ENCODE measurements at regions not wholly inside any gene's neighbourhood (a gene's known extent, or its start where the extent isn't known, plus 50 kb on each side); places are given as distances from the start of the nearest gene placed in this dataset.

DNA sequence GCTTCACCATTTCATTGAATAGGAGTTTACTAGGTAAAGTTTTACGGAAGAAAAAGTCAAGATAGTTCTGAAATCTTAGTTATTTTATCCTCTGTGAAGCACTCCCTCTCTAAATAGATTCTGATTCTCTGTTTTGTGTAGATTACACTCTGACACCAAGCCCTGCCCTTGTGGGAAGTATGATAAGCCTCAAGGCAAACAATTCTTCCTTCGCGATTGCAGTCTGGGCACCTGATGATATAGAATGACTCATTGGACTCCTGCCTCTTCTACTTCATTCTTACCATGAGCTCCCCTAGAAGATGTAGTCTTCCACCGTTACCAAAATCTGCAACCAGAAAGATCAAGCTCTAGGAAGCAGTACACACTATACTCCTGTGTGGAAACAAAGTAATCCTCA is 626.9 kb upstream of the PTGER4 start:
- DNase-seq (ENCODE audit: low read depth): peak; percentile 76
- H3K4me3 ChIP-seq (ENCODE audit: low read length): no peak overlapping the region
- TF ChIP-seq, protein P1, sequence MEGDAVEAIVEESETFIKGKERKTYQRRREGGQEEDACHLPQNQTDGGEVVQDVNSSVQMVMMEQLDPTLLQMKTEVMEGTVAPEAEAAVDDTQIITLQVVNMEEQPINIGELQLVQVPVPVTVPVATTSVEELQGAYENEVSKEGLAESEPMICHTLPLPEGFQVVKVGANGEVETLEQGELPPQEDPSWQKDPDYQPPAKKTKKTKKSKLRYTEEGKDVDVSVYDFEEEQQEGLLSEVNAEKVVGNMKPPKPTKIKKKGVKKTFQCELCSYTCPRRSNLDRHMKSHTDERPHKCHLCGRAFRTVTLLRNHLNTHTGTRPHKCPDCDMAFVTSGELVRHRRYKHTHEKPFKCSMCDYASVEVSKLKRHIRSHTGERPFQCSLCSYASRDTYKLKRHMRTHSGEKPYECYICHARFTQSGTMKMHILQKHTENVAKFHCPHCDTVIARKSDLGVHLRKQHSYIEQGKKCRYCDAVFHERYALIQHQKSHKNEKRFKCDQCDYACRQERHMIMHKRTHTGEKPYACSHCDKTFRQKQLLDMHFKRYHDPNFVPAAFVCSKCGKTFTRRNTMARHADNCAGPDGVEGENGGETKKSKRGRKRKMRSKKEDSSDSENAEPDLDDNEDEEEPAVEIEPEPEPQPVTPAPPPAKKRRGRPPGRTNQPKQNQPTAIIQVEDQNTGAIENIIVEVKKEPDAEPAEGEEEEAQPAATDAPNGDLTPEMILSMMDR (IDR thresholded peaks at IDR 0.05; ENCODE audit: insufficient read depth, low read depth, low read length, missing control alignments): no peak

DNA sequence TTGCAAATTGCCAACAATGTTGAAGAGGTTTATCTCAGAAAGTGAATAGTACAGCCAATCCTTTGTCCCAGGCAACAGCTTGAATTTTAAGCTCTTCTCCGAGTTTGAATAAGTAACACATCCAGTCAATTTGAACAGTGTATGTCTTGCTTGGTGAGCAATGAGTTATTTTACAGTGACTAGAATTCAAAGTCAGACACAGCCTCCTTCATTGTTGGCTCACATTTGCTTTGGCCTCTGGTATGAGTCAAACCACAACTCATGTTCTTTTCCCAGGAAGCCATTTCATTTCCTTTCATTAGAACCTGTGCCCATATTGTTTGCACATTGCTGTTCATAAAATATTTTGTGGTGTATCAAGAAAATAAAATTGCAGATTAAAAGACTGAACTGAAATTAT is 622.0 kb upstream of the DAB2 start:
- peak; percentile 77 for DNase-seq (ENCODE audit: low read depth)
- H3K4me3 ChIP-seq (ENCODE audit: low read length): no peak overlapping the region
- TF ChIP-seq, protein P1 (IDR thresholded peaks at IDR 0.05; ENCODE audit: insufficient read depth, low read depth, low read length, missing control alignments): no peak

DNA sequence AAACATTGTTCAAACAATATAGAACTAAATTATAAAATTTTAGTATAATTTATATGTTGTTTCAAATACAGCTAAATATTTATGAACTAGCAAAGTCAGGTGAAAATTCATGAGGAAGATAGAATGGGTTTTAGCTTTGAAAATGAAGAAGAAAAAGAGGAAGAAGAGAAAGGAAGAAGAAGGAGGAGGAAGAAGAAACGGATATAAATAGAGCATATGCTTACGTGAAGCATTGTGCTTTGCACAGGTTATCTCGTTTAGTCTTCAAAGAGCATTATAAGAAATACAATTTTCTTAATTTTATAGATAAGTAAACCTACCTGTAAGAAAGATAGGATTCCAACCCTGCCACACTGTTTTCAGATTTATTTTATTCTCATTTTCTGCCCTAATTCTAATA is 620.6 kb upstream of the DAB2 start:
- H3K4me3 ChIP-seq (ENCODE audit: low read length): no peak overlapping the region
- TF ChIP-seq, protein P1 (IDR thresholded peaks at IDR 0.05; ENCODE audit: insufficient read depth, low read depth, low read length, missing control alignments): no peak
- DNase-seq (ENCODE audit: low read depth): no peak

DNA sequence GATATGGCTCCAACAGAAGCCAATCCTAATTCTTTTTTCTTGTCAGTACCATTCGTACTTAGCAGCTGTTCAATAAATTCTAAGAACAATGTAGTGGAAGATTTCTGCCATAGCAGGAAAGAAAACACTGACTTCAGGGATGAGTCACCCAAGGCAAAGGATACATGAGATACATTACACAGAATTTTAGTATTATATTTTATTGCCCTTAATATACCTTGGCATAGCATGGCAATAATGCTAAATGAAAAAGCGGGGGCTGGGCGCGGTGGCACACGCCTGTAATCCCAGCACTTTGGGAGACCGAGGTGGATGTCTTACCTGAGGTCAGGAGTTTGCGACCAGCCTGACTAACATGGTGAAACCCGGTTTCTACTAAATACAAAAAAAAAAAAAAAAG is 619.1 kb upstream of the DAB2 start:
- peak; percentile 16 for DNase-seq (ENCODE audit: low read depth)
- TF ChIP-seq, protein P1 (IDR thresholded peaks at IDR 0.05; ENCODE audit: insufficient read depth, low read depth, low read length, missing control alignments): no peak
- H3K4me3 ChIP-seq (ENCODE audit: low read length): no peak overlapping the region

DNA sequence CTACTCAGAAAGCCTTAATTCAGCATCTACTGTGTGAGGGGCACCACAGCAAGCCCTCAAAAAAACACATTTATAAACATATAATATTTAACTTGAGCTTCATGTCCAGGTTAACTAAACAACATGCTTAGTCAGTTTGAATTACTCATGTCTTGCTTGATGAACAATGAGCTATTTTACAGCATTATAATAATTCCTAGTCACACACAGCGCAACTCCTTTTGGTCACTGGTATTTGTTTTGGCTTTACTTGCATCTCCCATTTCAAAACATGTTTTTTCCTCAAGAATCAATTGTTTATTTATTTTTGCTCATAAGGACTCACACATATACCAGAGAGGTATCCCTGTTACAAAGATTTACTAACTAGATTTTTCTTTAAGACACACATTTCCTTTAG is 616.7 kb upstream of the DAB2 start:
- DNase-seq (ENCODE audit: low read depth): peak; percentile 70
- no peak overlapping the region for H3K4me3 ChIP-seq (ENCODE audit: low read length)
- TF ChIP-seq, protein P1 (IDR thresholded peaks at IDR 0.05; ENCODE audit: insufficient read depth, low read depth, low read length, missing control alignments): no peak

DNA sequence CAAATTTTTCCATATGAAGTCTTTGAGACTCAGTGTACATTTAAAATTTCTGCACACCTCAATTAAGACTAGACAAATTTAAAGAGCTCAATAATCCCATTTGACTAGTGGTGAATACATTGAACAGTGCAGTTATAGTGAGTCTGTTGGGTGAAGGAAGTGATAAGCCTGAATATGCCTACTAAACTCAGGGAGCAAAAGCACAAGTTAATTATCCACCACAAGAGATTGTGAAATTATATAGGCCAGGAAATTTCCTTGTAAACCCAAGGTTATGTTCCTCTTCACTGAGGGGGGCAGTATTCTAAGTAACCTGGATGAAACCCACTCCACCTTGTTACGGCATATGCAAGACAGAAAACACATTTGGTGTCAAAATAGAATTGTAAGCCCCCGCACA is 612.9 kb upstream of the DAB2 start:
- DNase-seq (ENCODE audit: low read depth): no peak
- TF ChIP-seq, protein P1 (IDR thresholded peaks at IDR 0.05; ENCODE audit: insufficient read depth, low read depth, low read length, missing control alignments): no peak
- no peak overlapping the region for H3K4me3 ChIP-seq (ENCODE audit: low read length)

DNA sequence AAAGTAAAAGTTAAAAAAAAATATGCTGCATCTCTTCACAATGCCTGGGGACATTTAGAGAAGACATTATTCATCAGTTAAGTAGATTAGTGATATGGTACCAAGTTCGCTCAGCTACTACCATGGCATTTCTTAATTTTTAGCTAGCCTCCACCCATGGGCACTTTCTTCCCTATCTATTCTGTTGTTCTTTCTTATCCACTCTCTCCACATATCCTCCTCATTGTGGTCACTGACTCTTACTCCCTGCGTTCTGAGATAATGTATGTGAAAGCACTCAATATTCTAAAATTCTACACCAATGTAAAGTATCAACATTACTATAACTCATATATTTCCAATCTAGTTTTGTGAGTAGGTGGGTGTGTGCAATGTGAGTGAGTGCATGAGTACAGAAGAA is 609.7 kb upstream of the DAB2 start:
- H3K4me3 ChIP-seq (ENCODE audit: low read length): no peak overlapping the region
- TF ChIP-seq, protein P1 (IDR thresholded peaks at IDR 0.05; ENCODE audit: insufficient read depth, low read depth, low read length, missing control alignments): no peak
- DNase-seq (ENCODE audit: low read depth): no peak
